ENCODE measurements at regions not wholly inside any gene's neighbourhood (a gene's known extent, or its start where the extent isn't known, plus 50 kb on each side); places are given as distances from the start of the nearest gene placed in this dataset.

DNA sequence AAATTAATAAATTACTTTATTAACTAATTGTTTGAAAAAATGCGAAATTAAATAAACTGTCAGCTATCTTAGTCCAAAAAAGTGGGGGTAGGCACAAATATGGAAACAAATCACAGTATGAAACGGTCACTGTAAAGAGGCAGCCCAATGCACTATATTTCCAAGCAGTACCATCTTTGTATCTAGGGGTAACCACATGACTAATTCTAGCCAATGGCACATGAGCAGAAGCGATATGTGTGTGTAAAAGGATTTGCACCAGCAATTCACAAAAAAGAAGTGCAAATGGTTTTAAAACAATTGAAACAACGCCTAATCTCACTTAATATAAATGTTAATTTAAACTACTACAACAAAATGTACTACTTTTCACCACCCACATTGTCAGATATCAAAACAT, 129.5 kb upstream of the PRNP start:
- no peak for DNase-seq

DNA sequence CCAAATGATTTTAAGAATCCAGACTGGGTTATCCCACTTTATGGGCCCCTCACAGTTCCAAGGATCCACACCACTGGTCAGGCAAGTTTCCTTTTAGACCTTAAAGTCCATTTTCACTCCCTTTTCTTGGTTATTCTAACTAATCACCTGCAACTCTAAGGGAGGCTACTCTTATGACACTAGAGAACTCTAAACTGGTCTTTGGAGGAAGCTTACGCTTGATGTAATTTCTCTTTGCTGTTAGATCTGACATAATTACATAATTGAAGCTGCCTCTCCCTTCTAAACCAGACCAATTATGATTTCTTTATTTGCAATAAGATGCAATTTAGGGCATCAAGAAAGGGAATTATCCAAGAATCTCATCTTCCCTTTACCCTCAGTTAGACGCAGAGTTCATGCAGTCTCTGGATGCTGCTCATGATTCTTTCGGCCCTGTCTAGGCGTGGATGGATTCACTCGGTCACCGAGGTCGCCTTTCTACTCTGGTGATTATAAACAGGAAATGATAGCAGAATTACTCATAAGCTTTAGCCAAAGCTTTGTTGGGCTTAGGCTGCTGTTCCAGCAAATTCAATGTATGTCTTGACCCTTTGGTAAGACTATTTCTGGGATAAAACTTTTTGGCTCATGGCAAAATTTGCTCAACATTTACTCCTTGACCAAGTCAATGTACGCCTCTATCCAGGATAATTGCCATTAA, 130.9 kb upstream of the PRNP start:
- DNase-seq: peak; percentile 36

- DNase-seq: no peak
Measured at GRCh38 chr20:4554346-4554745, 131.9 kb upstream of the PRNP start.

DNA sequence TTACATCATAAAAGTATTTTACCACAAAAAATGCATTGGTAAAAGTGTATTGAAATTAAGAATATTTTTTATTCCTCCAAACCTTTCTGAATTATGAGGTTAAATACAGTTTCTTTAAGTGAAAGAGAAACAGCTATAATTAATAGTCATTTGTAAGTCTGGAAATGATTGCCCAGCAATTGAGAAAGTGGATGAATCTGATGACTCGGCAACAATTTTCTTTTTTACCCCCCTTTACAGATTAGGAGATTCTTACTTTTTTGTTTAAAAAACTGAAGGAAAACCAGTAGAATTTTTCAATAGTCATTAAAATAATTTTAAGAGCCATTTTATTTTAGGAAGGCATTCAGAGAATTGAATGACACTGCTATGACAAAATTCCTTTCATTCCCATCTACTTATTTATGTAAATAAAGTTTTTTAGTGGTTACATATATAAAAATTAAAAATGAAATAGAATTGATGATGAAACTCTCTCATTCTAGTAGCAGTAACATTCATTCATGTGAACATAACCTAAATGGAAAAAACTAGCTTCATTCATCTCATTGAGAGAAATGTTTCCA, 134.1 kb upstream of the PRNP start:
- peak; percentile 60 for DNase-seq

GRCh38 chr20:4550740-4551139, 135.5 kb upstream of the PRNP start:
- no peak for DNase-seq

DNA sequence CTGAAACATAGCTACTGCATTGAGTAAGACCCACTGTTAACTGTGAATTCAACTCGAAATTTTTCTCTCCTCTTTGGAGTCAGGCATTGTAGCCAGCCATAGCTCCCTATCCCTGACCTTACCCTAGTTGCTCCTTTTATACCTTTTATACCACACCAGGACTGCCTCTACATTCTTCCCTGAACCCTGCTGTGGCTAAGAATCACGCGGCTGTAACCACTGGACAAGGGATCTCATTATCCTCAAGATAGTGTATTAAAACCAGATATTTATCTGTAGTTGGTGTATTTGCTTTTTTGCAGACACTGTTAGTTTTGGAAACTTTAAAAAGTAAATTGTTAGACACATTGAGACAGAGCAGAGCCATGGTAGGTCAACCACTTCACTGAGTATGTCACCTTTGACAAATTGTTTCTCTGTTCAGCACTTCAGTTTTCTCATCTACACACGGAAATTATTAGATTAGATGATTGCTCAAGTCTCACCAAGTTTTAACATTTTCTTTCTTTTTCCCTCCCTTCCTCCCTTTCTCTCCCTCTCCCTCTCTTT, 136.5 kb upstream of the PRNP start:
- DNase-seq: no peak

GRCh38 chr20:4548552-4548951, 137.7 kb upstream of the PRNP start:
- DNase-seq: no peak

- peak; percentile 77 for DNase-seq
Measured at GRCh38 chr20:4546786-4547185, 139.5 kb upstream of the PRNP start.

GRCh38 chr20:4546342-4546741, 139.9 kb upstream of the PRNP start:
- no peak for DNase-seq

DNA sequence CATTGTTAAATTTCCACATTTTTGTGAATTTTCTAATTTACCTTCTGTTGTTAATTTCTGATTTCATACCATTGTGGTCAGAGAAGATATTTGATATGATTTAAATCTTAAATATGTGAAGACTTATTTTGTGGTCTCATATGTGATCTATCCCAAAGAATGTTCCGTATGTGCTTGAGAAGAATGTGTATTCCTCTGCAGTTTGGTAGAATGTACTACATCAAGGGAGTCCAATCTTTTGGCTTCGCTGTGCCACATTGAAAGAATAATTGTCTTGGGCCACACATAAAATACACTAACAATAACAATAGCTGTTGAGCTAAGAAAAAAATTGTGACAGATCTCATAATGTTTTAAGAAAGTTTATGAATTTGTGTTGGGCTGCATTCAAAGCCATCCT, 140.7 kb upstream of the PRNP start:
- peak; percentile 86 for DNase-seq

- peak; percentile 68 for DNase-seq
Measured at GRCh38 chr20:4544765-4545164, 141.5 kb upstream of the PRNP start.

GRCh38 chr20:4542270-4542669, 144.0 kb upstream of the PRNP start:
- DNase-seq: no peak

- no peak for DNase-seq
Measured at GRCh38 chr20:4534315-4534714, 151.9 kb upstream of the PRNP start.

GRCh38 chr20:4533368-4534133, 152.7 kb upstream of the PRNP start:
- DNase-seq: no peak

DNA sequence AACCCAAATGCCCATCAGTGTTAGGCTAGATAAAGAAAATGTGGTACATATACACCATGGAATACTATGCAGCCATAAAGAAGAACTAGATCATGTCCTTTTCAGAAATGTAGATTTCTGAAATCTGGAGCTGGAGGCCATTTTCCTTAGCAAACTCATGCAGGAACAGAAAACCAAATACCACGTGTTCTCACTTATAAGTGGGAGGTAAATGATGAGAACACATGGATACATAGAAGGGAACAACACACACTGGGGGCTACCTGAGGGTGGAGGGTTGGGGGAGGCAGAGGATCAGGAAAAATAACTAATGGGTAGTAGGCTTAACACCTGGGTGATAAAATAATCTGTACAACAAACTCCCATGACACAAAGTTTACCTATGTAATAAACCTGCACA, 153.5 kb upstream of the PRNP start:
- no peak for DNase-seq

DNA sequence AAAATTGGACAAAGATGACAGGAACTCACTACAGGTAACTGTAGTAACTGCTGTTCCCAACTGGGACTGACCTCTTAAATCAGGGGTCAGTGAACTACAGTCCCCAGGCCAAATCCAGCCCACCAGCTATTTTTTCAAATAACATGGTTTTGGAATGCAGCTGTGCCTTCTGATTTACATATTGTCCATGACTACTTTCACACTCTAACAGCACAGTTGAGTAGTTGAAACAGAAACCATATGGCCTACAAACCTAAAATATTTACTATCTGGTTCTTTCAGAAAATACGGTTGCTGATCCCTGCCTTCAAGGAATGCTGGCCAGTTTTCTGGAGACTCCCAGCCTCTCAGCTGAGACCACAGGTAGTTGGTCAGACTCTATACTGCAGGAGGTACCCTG, 161.5 kb upstream of the PRNP start:
- no peak for DNase-seq

DNA sequence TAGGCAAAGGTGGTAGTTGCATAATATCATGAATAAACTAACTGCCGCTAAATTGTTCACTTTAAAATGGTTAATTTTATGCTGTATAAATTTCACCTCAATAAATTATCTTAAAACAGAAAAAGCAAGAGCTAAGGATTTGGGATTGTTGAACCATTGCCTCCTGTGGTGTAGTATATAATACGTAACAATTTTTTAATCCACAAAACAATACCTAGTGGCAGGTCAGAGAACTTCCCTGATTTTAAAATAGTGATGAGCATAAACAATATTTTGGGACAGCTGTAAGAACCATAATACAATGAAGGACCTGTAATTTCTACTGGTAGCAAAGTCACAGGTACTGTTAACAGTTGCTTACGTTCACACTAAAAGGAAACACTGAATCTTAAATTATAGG, 161.9 kb upstream of the PRNP start:
- no peak for DNase-seq

- no peak for DNase-seq
Measured at GRCh38 chr20:4522310-4522709, 163.9 kb upstream of the PRNP start.

DNA sequence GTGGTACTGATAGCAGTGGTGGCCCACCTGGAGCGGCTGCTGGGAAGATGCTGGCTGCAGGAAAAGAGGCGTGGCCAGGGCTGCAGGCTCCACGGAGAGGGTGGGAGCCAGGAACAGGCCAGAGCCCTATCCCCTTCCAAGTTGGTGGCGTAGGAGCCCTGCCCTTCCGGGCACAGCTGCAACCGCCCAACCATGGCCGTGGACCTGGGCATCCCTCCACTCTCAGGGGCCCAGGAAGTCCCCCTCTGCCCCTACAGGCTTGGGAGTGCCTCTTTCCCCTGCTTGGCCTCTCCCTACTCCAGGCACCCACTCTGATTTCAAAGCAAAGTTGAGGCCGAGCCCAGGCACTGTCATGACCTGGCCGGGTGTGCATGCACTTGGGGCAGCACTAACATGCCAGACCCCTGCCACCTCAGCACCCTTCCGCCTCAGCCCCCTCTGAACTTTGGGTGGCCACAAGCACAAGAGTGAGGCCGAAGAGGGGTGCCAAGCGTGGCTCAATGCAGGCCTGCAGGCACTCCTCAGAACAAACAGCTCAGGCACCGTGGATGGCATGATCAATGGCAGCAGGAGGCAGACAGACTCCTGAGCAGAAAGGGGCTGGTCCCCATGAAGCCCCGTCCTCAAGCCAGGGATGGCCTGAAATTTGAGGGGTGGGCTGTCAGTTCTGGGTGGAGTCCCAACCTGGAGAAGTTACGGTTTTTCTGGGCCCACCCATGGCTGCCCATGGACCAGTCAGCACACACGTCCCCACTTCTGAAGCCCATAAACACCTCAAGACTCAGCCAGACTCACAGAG, 164.9 kb upstream of the PRNP start:
- DNase-seq: no peak

- no peak for DNase-seq
Measured at GRCh38 chr20:4519534-4519933, 166.7 kb upstream of the PRNP start.

- DNase-seq: no peak
Measured at GRCh38 chr20:4516876-4517275, 169.4 kb upstream of the PRNP start.

DNA sequence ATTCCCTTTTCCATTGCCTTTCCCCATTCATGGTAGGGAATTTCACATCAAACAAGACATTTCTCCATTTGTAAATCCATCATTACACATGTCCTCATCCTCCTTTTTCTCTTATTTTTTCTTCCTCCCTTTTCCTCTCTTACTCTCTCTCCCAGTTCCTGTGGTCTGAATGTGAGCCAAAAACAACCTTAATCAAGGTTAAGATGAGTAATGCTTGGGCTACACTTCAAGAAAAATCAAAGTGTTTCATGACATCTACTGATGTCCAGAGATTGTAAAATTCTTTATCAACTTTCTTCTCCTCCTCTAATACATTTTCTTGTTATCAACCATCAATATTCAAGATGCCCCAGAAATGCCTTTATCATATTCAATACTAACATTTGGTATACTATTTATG, 172.5 kb upstream of the PRNP start:
- DNase-seq: peak; percentile 75

Measured in fibroblast of skin of scalp (primary cell).